Pancreas (tissue), 10 donors: ENCODE measurements at regions not wholly inside any gene's neighbourhood (a gene's known extent, or its start where the extent isn't known, plus 50 kb on each side); places are given as distances from the start of the nearest gene placed in this dataset.

Source experiments
- ATAC-seq, 4 donors: fragments of 200-7000 bp; cut with Tn5 transposase; one replicate each; pipeline versions ENCODE4 v1.8.0 to v1.9.1; 2020; ENCODE audit warnings: mild to moderate bottlenecking in 4 of 4, moderate library complexity in 4 of 4
- DNase-seq, 6 donors: peaks; one replicate each; pipeline ENCODE4 v3.0.0-alpha.2; 2020
- FAIRE-seq: peaks from 2 replicates; lab custom pipeline; 2012; peaks lifted over from hg19 to GRCh38; lab: Jason Lieb, UNC
- H3K27ac ChIP-seq, 4 donors: fragments of 200-600 bp; sonication (generic); 1 replicate in 3 of 4; 2 replicates in 1 of 4; pipeline versions ENCODE4 v1.5.0 to v1.8.0; 2020
- H3K27me3 ChIP-seq, 4 donors: fragments of 200-600 bp; one replicate each; pipeline ENCODE4 v1.8.0; 2021
- H3K36me3 ChIP-seq, 3 donors: fragments of 200-600 bp; sonication (generic) in 1 of 3; one replicate each; pipeline versions ENCODE4 v1.5.0 to v1.8.0; 2020 to 2021
- H3K4me1 ChIP-seq, 3 donors: fragments of 200-600 bp; one replicate each; pipeline ENCODE4 v1.8.0; 2021
- H3K4me3 ChIP-seq, 4 donors: fragments of 200-600 bp; sonication (generic) in 2 of 4; one replicate each; pipeline versions ENCODE4 v1.5.0 to v1.8.0; 2020 to 2021
- H3K9me3 ChIP-seq, 4 donors: fragments of 200-600 bp; one replicate each; pipeline ENCODE4 v1.8.0; 2021
- CTCF ChIP-seq, 4 donors: fragments of 200-600 bp; sonication (generic) in 3 of 4; IDR thresholded peaks; one replicate each; pipeline versions ENCODE4 v1.5.0 to v1.8.0; 2021; ENCODE audit warnings: antibody characterized with exemption in 4 of 4
- WGBS, 2 donors: extraction: QIAGEN DNeasy Blood & Tissue Kit; methylation state at CpG; one replicate each; pipeline ENCODE4 v1.1.7; 2013; 5-methylcytosine and 5-hydroxymethylcytosine counted together
- intact Hi-C, 3 donors: fragments of 100-400 bp; cut with DNase I; formaldehyde crosslinking; loops; one replicate each; pipeline versions ENCODE4 v1.11.1 to v1.14.2; 2022
- donor health status: healthy with polysubstance abuse.
- donor health status: DM: no; HTN: no; CAD: no; lungs with moderate emphysema.
- donor health status: DM: no; HTN: no; CAD: no.
- donor health status: control.
- donor health status: control.
- donor health status: Bipolar disorder and iron deficiency.
- donor health status: DM: yes; HTN: yes; CAD: no.
- donor health status: DM: no; HTN: no; CAD: no.
- donor health status: DM: no; HTN: no; CAD: no.
- donor health status: DM: yes; HTN: yes; CAD: no.

- WGBS, 2 donors = 47 to 57% methylated on average over 2 of the region's 2 CpGs
- no peak for DNase-seq
- Histone ChIP-seq H3K4me3 (no peak overlapping the region), H3K4me1 (no peaks in the 10 kb centered on the region), H3K27ac (no peak overlapping the region), H3K27me3 (no peaks in the 10 kb centered on the region), H3K9me3 (no peaks in the 10 kb centered on the region), H3K36me3 (no peaks in the 10 kb centered on the region)
- intact Hi-C loops = no loop called here
- no peak for TF ChIP-seq CTCF (IDR thresholded peaks at IDR 0.05)
- FAIRE-seq = no peak
- no peak for ATAC-seq
Observed at GRCh38 chr4:178811356-178811755, 1369.1 kb upstream of the AGA start.

DNA sequence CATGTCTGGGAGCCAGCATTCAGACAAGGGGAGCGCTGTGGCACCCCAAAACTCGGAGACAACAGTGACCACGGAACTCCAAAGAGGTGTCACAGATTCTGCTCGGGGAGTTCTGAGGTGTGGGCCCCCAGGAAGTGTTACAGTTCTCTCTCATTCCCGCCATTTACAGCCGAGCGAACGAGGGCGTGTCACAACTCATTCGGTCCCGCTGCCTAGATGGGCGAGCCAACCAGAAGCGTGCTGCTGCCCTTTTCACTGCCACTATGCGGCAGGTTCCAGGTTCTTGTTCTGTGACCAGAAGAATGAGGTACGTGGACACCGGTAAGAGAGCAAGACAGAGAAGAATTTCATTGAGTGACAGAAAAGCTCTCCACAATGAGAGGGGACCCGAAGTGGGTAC is 1370.6 kb upstream of the AGA start:
- DNase-seq = peak in 1 of 6 donors; percentile 19
- 78 to 84% methylated on average over 17 of the region's 17 CpGs for WGBS, 2 donors
- Histone ChIP-seq H3K36me3 (no peaks in the 10 kb centered on the region), H3K4me3 (no peak overlapping the region), H3K9me3 (no peaks in the 10 kb centered on the region), H3K27ac (no peak overlapping the region), H3K4me1 (no peaks in the 10 kb centered on the region), H3K27me3 (no peaks in the 10 kb centered on the region)
- intact Hi-C loops = no loop called here
- no peak for ATAC-seq
- TF ChIP-seq CTCF (IDR thresholded peaks at IDR 0.05) = no peak
- no peak for FAIRE-seq

GRCh38 chr4:178814908-178815307 is 1372.7 kb upstream of the AGA start:
- Histone ChIP-seq H3K27ac (no peak overlapping the region), H3K36me3 (no peaks in the 10 kb centered on the region), H3K9me3 (no peaks in the 10 kb centered on the region), H3K4me3 (no peak overlapping the region), H3K27me3 (no peaks in the 10 kb centered on the region), H3K4me1 (no peaks in the 10 kb centered on the region)
- ATAC-seq (no peak), FAIRE-seq (no peak), DNase-seq (no peak)
- intact Hi-C loops = no loop called here
- 54 to 72% methylated on average over 2 of the region's 2 CpGs for WGBS, 2 donors
- TF ChIP-seq CTCF (IDR thresholded peaks at IDR 0.05) = no peak

DNA sequence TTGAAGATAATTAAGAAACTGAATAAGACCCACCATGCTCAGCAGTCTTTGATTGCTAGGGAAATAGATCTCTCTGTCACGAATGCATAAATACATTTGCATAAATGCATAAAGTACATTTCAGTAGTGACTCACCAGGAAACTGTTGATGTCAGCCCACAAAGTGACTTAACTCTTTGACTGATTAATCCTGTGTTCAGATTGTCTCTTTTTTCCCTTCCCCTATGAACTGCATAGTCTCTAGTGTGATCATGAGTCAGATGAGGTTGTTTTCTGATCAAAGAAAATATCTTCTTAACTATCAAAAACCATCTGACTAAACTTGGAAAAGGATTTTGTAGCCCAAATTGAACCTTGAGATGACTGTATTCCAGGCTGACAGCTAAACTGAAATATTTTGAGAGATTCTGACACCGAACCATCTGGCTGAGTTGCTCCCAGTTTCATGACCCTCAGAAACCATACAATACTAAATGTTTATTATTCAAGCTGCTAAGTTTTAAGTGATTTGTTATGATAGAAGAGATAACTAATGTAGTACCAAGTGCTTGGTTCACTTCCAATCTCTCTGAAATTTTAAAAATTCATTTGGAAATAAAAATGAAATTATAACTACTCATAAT is 1381.5 kb upstream of the AGA start:
- H3K36me3 ChIP-seq = no peaks in the 10 kb centered on the region
- no peak for TF ChIP-seq CTCF (IDR thresholded peaks at IDR 0.05)

GRCh38 chr4:178836865-178837264 is 1394.6 kb upstream of the AGA start:
- Histone ChIP-seq H3K27me3 (no peaks in the 10 kb centered on the region), H3K9me3 (no peaks in the 10 kb centered on the region), H3K36me3 (no peaks in the 10 kb centered on the region), H3K27ac (no peak overlapping the region), H3K4me1 (no peaks in the 10 kb centered on the region), H3K4me3 (no peak overlapping the region)
- ATAC-seq (no peak), FAIRE-seq (peak; percentile 29), DNase-seq (no peak)
- intact Hi-C loops = no loop called here
- WGBS, 2 donors = 63 to 65% methylated on average over 1 of the region's 1 CpG
- no peak for TF ChIP-seq CTCF (IDR thresholded peaks at IDR 0.05)

More for the DNA sequence above, 1381.5 kb upstream of the AGA start:
- ATAC-seq (no peak), FAIRE-seq (no peak), DNase-seq (no peak)
- Histone ChIP-seq H3K27ac (no peak overlapping the region), H3K4me3 (no peak overlapping the region), H3K9me3 (no peaks in the 10 kb centered on the region), H3K27me3 (no peaks in the 10 kb centered on the region), H3K4me1 (no peaks in the 10 kb centered on the region)
- WGBS, 2 donors = 51 to 57% methylated on average over 2 of the region's 2 CpGs
- intact Hi-C loops = no loop called here
